HEK293 (cell line): ENCODE measurements at regions not wholly inside any gene's neighbourhood (a gene's known extent, or its start where the extent isn't known, plus 50 kb on each side); places are given as distances from the start of the nearest gene placed in this dataset.

Experiments used
- CTCF ChIA-PET: fragments of 350-600 bp; formaldehyde crosslinking; extraction: SDS; loops from one replicate; lab custom pipeline; 2021; ENCODE audit warnings: antibody characterized with exemption; lab: Yijun Ruan, JAX
- POLR2A ChIA-PET: fragments of 300-600 bp; formaldehyde crosslinking; extraction: SDS; loops from one replicate; lab custom pipeline; 2020; ENCODE audit warnings: antibody characterized with exemption, inconsistent platforms; lab: Yijun Ruan, JAX
- H3K27ac ChIP-seq: fragments of 200-500 bp; sonication (Bioruptor generic); 2 replicates; pipeline ENCODE4 v1.5.1; 2014; ENCODE audit warnings: low read depth, low read length, control low read depth, inconsistent platforms; ENCODE audit errors: extremely low read depth
- H3K36me3 ChIP-seq, 2 experiments: fragments of 200-500 bp in 1 of 2; sonication (Bioruptor generic) in 1 of 2; 1 replicate in 1 of 2; 2 replicates in 1 of 2; pipeline ENCODE4 v1.5.1; 2014 to 2017; ENCODE audit warnings: inconsistent platforms in 2 of 2, low read length in 2 of 2; ENCODE audit not compliant: control insufficient read depth in 2 of 2, insufficient read depth in 1 of 2
- H3K4me1 ChIP-seq: fragments of 200-500 bp; sonication (Bioruptor generic); 2 replicates; pipeline ENCODE4 v1.5.1; 2014; ENCODE audit warnings: mild to moderate bottlenecking, low read length, inconsistent platforms; ENCODE audit not compliant: control insufficient read depth, insufficient read depth
- H3K4me3 ChIP-seq: 2 replicates; pipeline ENCODE4 v1.5.1; 2011; ENCODE audit warnings: low read depth, mild to moderate bottlenecking, control low read depth, low read length, moderate library complexity
- H3K9me3 ChIP-seq: fragments of 200-500 bp; sonication (Bioruptor generic); 2 replicates; pipeline ENCODE4 v1.5.1; 2014; ENCODE audit warnings: low read depth, low read length, inconsistent platforms; ENCODE audit not compliant: control insufficient read depth, insufficient read depth
- EGR2 ChIP-seq: fragments of 450-650 bp; formaldehyde crosslinking; IDR thresholded peaks from 2 replicates; pipeline ENCODE4 v1.5.1; 2016; ENCODE audit warnings: low read depth, missing biosample characterization, missing genetic modification characterization
- GLIS2 ChIP-seq: fragments of 450-650 bp; formaldehyde crosslinking; IDR thresholded peaks from 2 replicates; pipeline ENCODE4 v1.5.1; 2016; ENCODE audit warnings: missing biosample characterization, missing genetic modification characterization
- HOXA7 ChIP-seq: sonication (generic); formaldehyde crosslinking; IDR thresholded peaks from 2 replicates; pipeline ENCODE4 v1.8.1; 2022; ENCODE audit warnings: missing genetic modification reagents, borderline replicate concordance
- MEIS1 ChIP-seq: sonication (generic); formaldehyde crosslinking; IDR thresholded peaks from 2 replicates; pipeline ENCODE4 v1.8.1; 2022; ENCODE audit warnings: missing genetic modification reagents, mild to moderate bottlenecking, borderline replicate concordance
- OVOL3 ChIP-seq: fragments of 450-650 bp; formaldehyde crosslinking; IDR thresholded peaks from 2 replicates; pipeline ENCODE4 v1.5.1; 2016; ENCODE audit warnings: missing biosample characterization, missing genetic modification characterization
- SCRT2 ChIP-seq: fragments of 450-650 bp; formaldehyde crosslinking; IDR thresholded peaks from 2 replicates; pipeline ENCODE4 v1.5.1; 2016; ENCODE audit warnings: missing biosample characterization, missing genetic modification characterization
- SP3 ChIP-seq: fragments of 450-650 bp; formaldehyde crosslinking; IDR thresholded peaks from 2 replicates; pipeline ENCODE4 v1.5.1; 2016; ENCODE audit warnings: missing biosample characterization, missing genetic modification characterization
- SP7 ChIP-seq: fragments of 450-650 bp; formaldehyde crosslinking; IDR thresholded peaks from 2 replicates; pipeline ENCODE4 v1.5.1; 2016; ENCODE audit warnings: missing biosample characterization, missing genetic modification characterization
- TRIM28 ChIP-seq: IDR thresholded peaks from 2 replicates; pipeline ENCODE4 v1.6.1; 2011; ENCODE audit warnings: low read length, control low read depth, borderline replicate concordance
- ZBTB17 ChIP-seq: fragments of 450-650 bp; formaldehyde crosslinking; IDR thresholded peaks from 2 replicates; pipeline ENCODE4 v1.5.1; 2016; ENCODE audit warnings: missing biosample characterization, missing genetic modification characterization
- ZFP69B ChIP-seq: fragments of 450-650 bp; formaldehyde crosslinking; IDR thresholded peaks from 2 replicates; pipeline ENCODE4 v1.5.1; 2016; ENCODE audit warnings: missing biosample characterization, missing genetic modification characterization
- ZNF10 ChIP-seq: fragments of 450-650 bp; formaldehyde crosslinking; IDR thresholded peaks from 2 replicates; pipeline ENCODE4 v1.5.1; 2017; ENCODE audit warnings: missing biosample characterization, missing genetic modification characterization
- ZNF112 ChIP-seq: fragments of 450-650 bp; formaldehyde crosslinking; IDR thresholded peaks from 2 replicates; pipeline ENCODE4 v1.5.0; 2017; ENCODE audit warnings: missing biosample characterization, missing genetic modification characterization
- ZNF221 ChIP-seq: fragments of 450-650 bp; formaldehyde crosslinking; IDR thresholded peaks from 2 replicates; pipeline ENCODE4 v1.5.1; 2017; ENCODE audit warnings: missing biosample characterization, missing genetic modification characterization, borderline replicate concordance
- ZNF292 ChIP-seq: fragments of 450-650 bp; formaldehyde crosslinking; IDR thresholded peaks from 2 replicates; pipeline ENCODE4 v1.5.1; 2016; ENCODE audit warnings: low read depth, missing biosample characterization, missing genetic modification characterization, borderline replicate concordance
- ZNF366 ChIP-seq: fragments of 450-650 bp; formaldehyde crosslinking; conservative IDR thresholded peaks from 2 replicates; pipeline ENCODE4 v1.5.1; 2016; ENCODE audit warnings: missing biosample characterization, missing genetic modification characterization
- ZNF37A ChIP-seq: fragments of 450-650 bp; IDR thresholded peaks from 2 replicates; pipeline ENCODE4 v1.5.1; 2018; ENCODE audit warnings: missing biosample characterization, missing genetic modification characterization
- ZNF391 ChIP-seq: fragments of 450-650 bp; formaldehyde crosslinking; IDR thresholded peaks from 2 replicates; pipeline ENCODE4 v1.5.1; 2016; ENCODE audit warnings: low read depth, missing biosample characterization, missing genetic modification characterization, borderline replicate concordance
- ZNF544 ChIP-seq: fragments of 450-650 bp; formaldehyde crosslinking; IDR thresholded peaks from 2 replicates; pipeline ENCODE4 v1.5.0; 2017; ENCODE audit warnings: missing biosample characterization, missing genetic modification characterization
- ZNF571 ChIP-seq: fragments of 450-650 bp; formaldehyde crosslinking; IDR thresholded peaks from 2 replicates; pipeline ENCODE4 v1.5.0; 2017; ENCODE audit warnings: missing biosample characterization, missing genetic modification characterization
- ZNF654 ChIP-seq: fragments of 450-650 bp; formaldehyde crosslinking; IDR thresholded peaks from 2 replicates; pipeline ENCODE4 v1.5.1; 2016; ENCODE audit warnings: low read depth, missing biosample characterization, missing genetic modification characterization
- ZNF660 ChIP-seq: fragments of 450-650 bp; IDR thresholded peaks from 2 replicates; pipeline ENCODE4 v1.5.1; 2018; ENCODE audit warnings: missing biosample characterization, mild to moderate bottlenecking, missing genetic modification characterization
- ZNF776 ChIP-seq: fragments of 450-650 bp; formaldehyde crosslinking; IDR thresholded peaks from 2 replicates; pipeline ENCODE4 v1.5.0; 2017; ENCODE audit warnings: missing biosample characterization, missing genetic modification characterization, borderline replicate concordance
- ZNF792 ChIP-seq: fragments of 450-650 bp; formaldehyde crosslinking; IDR thresholded peaks from 2 replicates; pipeline ENCODE4 v1.5.1; 2016; ENCODE audit warnings: missing biosample characterization, missing genetic modification characterization
- TF ChIP-seq, protein P1 (sequence below): fragments of 450-650 bp; formaldehyde crosslinking; IDR thresholded peaks from 2 replicates; pipeline ENCODE4 v1.5.1; 2017; ENCODE audit warnings: missing biosample characterization, missing genetic modification characterization
- TF ChIP-seq, protein P2 (sequence below): fragments of 450-650 bp; formaldehyde crosslinking; IDR thresholded peaks from 2 replicates; pipeline ENCODE4 v1.5.1; 2017; ENCODE audit warnings: missing biosample characterization, mild to moderate bottlenecking, missing genetic modification characterization, moderate library complexity
- TF ChIP-seq, protein P3 (sequence below): fragments of 450-650 bp; formaldehyde crosslinking; IDR thresholded peaks from 2 replicates; pipeline ENCODE4 v1.5.1; 2016; ENCODE audit warnings: missing biosample characterization, missing genetic modification characterization
- TF ChIP-seq, protein P4 (sequence below): fragments of 450-650 bp; formaldehyde crosslinking; IDR thresholded peaks from 2 replicates; pipeline ENCODE4 v1.5.1; 2017; ENCODE audit warnings: missing biosample characterization, missing genetic modification characterization
- TF ChIP-seq, protein P5 (sequence below): fragments of 450-650 bp; formaldehyde crosslinking; IDR thresholded peaks from 2 replicates; pipeline ENCODE4 v1.5.1; 2016; ENCODE audit warnings: missing biosample characterization, missing genetic modification characterization
- TF ChIP-seq, protein P6 (sequence below): fragments of 450-650 bp; formaldehyde crosslinking; IDR thresholded peaks from 2 replicates; pipeline ENCODE4 v1.5.1; 2016; ENCODE audit warnings: missing biosample characterization, missing genetic modification characterization

DNA sequence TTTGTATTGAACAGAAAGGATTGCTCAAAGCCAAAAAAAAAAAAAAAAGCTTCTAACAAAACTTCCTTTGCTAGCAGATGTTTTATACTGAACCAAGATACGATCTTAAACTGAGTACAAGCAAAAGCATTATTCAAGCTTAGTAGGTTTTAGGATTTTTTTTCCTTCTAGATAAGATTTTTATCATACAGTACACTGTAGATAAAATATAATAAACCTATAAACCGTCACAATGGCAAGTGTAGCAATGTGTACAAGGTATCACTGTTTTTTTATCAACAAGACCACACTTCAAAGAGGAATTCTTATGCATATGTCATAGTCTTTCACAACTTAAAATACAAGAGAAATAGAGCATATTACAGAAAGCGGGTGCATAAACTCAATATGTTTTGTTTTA, 56.5 kb upstream of the TRPM3 start:
- TF ChIP-seq TRIM28 = no peak
- TF ChIP-seq, protein P1, sequence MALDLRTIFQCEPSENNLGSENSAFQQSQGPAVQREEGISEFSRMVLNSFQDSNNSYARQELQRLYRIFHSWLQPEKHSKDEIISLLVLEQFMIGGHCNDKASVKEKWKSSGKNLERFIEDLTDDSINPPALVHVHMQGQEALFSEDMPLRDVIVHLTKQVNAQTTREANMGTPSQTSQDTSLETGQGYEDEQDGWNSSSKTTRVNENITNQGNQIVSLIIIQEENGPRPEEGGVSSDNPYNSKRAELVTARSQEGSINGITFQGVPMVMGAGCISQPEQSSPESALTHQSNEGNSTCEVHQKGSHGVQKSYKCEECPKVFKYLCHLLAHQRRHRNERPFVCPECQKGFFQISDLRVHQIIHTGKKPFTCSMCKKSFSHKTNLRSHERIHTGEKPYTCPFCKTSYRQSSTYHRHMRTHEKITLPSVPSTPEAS = no peak
- TF ChIP-seq ZNF112 (tag by site-specific recombination) = no peak
- TF ChIP-seq ZNF366 (tag by site-specific recombination) = no peak
- TF ChIP-seq ZNF10 (tag by site-specific recombination) = no peak
- no peak for TF ChIP-seq ZNF37A (tag by site-specific recombination)
- no peak for TF ChIP-seq ZNF660 (tag by site-specific recombination)
- TF ChIP-seq OVOL3 (tag by site-specific recombination) = no peak
- TF ChIP-seq ZNF776 (tag by site-specific recombination) = no peak
- TF ChIP-seq ZNF221 (tag by site-specific recombination) = no peak
- TF ChIP-seq SP7 (tag by site-specific recombination) = no peak
- TF ChIP-seq ZNF544 = no peak
- TF ChIP-seq, protein P2, sequence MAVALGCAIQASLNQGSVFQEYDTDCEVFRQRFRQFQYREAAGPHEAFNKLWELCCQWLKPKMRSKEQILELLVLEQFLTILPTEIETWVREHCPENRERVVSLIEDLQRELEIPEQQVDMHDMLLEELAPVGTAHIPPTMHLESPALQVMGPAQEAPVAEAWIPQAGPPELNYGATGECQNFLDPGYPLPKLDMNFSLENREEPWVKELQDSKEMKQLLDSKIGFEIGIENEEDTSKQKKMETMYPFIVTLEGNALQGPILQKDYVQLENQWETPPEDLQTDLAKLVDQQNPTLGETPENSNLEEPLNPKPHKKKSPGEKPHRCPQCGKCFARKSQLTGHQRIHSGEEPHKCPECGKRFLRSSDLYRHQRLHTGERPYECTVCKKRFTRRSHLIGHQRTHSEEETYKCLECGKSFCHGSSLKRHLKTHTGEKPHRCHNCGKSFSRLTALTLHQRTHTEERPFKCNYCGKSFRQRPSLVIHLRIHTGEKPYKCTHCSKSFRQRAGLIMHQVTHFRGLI = no peak
- TF ChIP-seq MEIS1 (CRISPR knock-in tag) = no peak
- TF ChIP-seq ZNF571 (tag by site-specific recombination) = no peak
- no peak for TF ChIP-seq ZNF792 (tag by site-specific recombination)
- TF ChIP-seq ZFP69B = no peak
- TF ChIP-seq HOXA7 = no peak
- TF ChIP-seq ZBTB17 (tag by site-specific recombination) = no peak
- ChIA-PET CTCF (no interaction called here), POLR2A (no interaction called here)
- Histone ChIP-seq H3K36me3 (no peaks in the 10 kb centered on the region), H3K4me3 (no peak overlapping the region), H3K27ac (no peak overlapping the region), H3K4me1 (no peaks in the 10 kb centered on the region), H3K9me3 (no peaks in the 10 kb centered on the region)

- no peaks in the 10 kb centered on the region for H3K4me1 ChIP-seq
- POLR2A ChIA-PET = no interaction called here
- H3K27ac ChIP-seq = no peak overlapping the region
- CTCF ChIA-PET = no interaction called here
- no peaks in the 10 kb centered on the region for H3K36me3 ChIP-seq
- H3K9me3 ChIP-seq = no peaks in the 10 kb centered on the region
- no peak overlapping the region for H3K4me3 ChIP-seq
- TF ChIP-seq ZNF391 (no peak), SCRT2 (tag by site-specific recombination) (no peak), EGR2 (tag by site-specific recombination) (no peak), ZNF366 (tag by site-specific recombination) (no peak), GLIS2 (no peak), SP3 (tag by site-specific recombination) (no peak), ZNF654 (tag by site-specific recombination) (no peak), ZFP69B (no peak), ZNF292 (tag by site-specific recombination) (no peak)
- TF ChIP-seq, protein P3, sequence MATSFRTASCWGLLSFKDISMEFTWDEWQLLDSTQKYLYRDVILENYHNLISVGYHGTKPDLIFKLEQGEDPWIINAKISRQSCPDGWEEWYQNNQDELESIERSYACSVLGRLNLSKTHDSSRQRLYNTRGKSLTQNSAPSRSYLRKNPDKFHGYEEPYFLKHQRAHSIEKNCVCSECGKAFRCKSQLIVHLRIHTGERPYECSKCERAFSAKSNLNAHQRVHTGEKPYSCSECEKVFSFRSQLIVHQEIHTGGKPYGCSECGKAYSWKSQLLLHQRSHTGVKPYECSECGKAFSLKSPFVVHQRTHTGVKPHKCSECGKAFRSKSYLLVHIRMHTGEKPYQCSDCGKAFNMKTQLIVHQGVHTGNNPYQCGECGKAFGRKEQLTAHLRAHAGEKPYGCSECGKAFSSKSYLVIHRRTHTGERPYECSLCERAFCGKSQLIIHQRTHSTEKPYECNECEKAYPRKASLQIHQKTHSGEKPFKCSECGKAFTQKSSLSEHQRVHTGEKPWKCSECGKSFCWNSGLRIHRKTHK (tag by site-specific recombination) = no peak
- TF ChIP-seq, protein P4, sequence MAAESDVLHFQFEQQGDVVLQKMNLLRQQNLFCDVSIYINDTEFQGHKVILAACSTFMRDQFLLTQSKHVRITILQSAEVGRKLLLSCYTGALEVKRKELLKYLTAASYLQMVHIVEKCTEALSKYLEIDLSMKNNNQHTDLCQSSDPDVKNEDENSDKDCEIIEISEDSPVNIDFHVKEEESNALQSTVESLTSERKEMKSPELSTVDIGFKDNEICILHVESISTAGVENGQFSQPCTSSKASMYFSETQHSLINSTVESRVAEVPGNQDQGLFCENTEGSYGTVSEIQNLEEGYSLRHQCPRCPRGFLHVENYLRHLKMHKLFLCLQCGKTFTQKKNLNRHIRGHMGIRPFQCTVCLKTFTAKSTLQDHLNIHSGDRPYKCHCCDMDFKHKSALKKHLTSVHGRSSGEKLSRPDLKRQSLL (tag by site-specific recombination) = no peak
- TF ChIP-seq, protein P5, sequence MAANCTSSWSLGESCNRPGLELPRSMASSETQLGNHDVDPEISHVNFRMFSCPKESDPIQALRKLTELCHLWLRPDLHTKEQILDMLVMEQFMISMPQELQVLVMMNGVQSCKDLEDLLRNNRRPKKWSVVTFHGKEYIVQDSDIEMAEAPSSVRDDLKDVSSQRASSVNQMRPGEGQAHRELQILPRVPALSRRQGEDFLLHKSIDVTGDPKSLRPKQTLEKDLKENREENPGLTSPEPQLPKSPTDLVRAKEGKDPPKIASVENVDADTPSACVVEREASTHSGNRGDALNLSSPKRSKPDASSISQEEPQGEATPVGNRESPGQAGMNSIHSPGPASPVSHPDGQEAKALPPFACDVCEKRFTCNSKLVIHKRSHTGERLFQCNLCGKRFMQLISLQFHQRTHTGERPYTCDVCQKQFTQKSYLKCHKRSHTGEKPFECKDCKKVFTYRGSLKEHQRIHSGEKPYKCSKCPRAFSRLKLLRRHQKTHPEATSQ (tag by site-specific recombination) = no peak
- TF ChIP-seq, protein P6, sequence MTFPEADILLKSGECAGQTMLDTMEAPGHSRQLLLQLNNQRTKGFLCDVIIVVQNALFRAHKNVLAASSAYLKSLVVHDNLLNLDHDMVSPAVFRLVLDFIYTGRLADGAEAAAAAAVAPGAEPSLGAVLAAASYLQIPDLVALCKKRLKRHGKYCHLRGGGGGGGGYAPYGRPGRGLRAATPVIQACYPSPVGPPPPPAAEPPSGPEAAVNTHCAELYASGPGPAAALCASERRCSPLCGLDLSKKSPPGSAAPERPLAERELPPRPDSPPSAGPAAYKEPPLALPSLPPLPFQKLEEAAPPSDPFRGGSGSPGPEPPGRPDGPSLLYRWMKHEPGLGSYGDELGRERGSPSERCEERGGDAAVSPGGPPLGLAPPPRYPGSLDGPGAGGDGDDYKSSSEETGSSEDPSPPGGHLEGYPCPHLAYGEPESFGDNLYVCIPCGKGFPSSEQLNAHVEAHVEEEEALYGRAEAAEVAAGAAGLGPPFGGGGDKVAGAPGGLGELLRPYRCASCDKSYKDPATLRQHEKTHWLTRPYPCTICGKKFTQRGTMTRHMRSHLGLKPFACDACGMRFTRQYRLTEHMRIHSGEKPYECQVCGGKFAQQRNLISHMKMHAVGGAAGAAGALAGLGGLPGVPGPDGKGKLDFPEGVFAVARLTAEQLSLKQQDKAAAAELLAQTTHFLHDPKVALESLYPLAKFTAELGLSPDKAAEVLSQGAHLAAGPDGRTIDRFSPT (tag by site-specific recombination) = no peak
Measured at GRCh38 chr9:71171517-71171916, 50.1 kb upstream of the TRPM3 start.
